Transverse colon (tissue), 4 donors: ENCODE measurements at regions not wholly inside any gene's neighbourhood (a gene's known extent, or its start where the extent isn't known, plus 50 kb on each side); places are given as distances from the start of the nearest gene placed in this dataset.

Source experiments
- DNase-seq: peaks from one replicate; pipeline ENCODE4 v3.0.0-alpha.2; 2019
- H3K27ac ChIP-seq, 4 donors: fragments of 200-600 bp; sonication (generic); 2 replicates each; pipeline ENCODE4 v1.5.1; 2016 to 2018; ENCODE audit warnings: inconsistent platforms in 4 of 4
- H3K27me3 ChIP-seq: fragments of 200-600 bp; sonication (generic); 2 replicates; pipeline ENCODE4 v1.5.1; 2017; ENCODE audit warnings: inconsistent platforms
- H3K36me3 ChIP-seq, 4 donors: fragments of 200-600 bp; sonication (generic); 2 replicates each; pipeline ENCODE4 v1.5.1; 2017 to 2019; ENCODE audit warnings: inconsistent platforms in 4 of 4
- H3K4me1 ChIP-seq, 4 donors: fragments of 200-600 bp; sonication (generic); 2 replicates each; pipeline ENCODE4 v1.5.1; 2017 to 2020; ENCODE audit warnings: inconsistent platforms in 4 of 4
- H3K4me3 ChIP-seq, 4 donors: fragments of 200-600 bp; sonication (generic); 1 replicate in 1 of 4; 2 replicates in 3 of 4; pipeline versions ENCODE4 v1.5.1 to v1.6.1; 2017 to 2019; ENCODE audit warnings: inconsistent platforms in 4 of 4
- H3K9me3 ChIP-seq, 2 donors: fragments of 200-600 bp; sonication (generic); 2 replicates each; pipeline ENCODE4 v1.5.1; 2017 to 2019; ENCODE audit warnings: inconsistent platforms in 2 of 2
- EP300 ChIP-seq: sonication (generic); formaldehyde crosslinking; IDR thresholded peaks from one replicate; pipeline ENCODE4 v1.6.1; 2017; ENCODE audit warnings: antibody characterized with exemption, low read depth
- POLR2A ChIP-seq: fragments of 450-650 bp; IDR thresholded peaks from one replicate; pipeline ENCODE4 v1.6.1; 2016; ENCODE audit warnings: antibody characterized with exemption, mild to moderate bottlenecking, moderate library complexity
- POLR2AphosphoS5 ChIP-seq, 3 donors: sonication (generic); formaldehyde crosslinking; IDR thresholded peaks; one replicate each; pipeline ENCODE4 v1.6.1; 2016; ENCODE audit warnings: antibody characterized with exemption in 3 of 3
- WGBS, 2 donors: methylation state at CpG; one replicate each; pipeline ENCODE4 v1.1.5; 2018; ENCODE audit warnings: low coverage in 1 of 2; 5-methylcytosine and 5-hydroxymethylcytosine counted together
- in situ Hi-C, 4 donors: fragments of 200-750 bp; cut with MboI; loops; one replicate each; pipeline versions ENCODE4 v1.15.0 to v1.15.1; 2017; ENCODE audit warnings: low sequenced_read_pairs in 3 of 4, low pct_ligation_motif_present in 1 of 4, low pct_unique_long_range_greater_than_20kb in 1 of 4
- intact Hi-C: fragments of 100-400 bp; cut with DNase I; formaldehyde crosslinking; loops from one replicate; pipeline ENCODE4 v1.15.1; 2023; ENCODE audit warnings: low total_unique reads
- TF ChIP-seq, protein P1 (sequence below), 5 experiments: fragments of 200-600 bp in 3 of 5; fragments of 450-650 bp in 2 of 5; sonication (generic) in 3 of 5; IDR thresholded peaks; 1 replicate in 2 of 5; 2 replicates in 3 of 5; pipeline ENCODE4 v1.5.1; 2016 to 2017; ENCODE audit warnings: antibody characterized with exemption in 5 of 5, inconsistent platforms in 3 of 5, mild to moderate bottlenecking in 2 of 5, moderate library complexity in 1 of 5

DNA sequence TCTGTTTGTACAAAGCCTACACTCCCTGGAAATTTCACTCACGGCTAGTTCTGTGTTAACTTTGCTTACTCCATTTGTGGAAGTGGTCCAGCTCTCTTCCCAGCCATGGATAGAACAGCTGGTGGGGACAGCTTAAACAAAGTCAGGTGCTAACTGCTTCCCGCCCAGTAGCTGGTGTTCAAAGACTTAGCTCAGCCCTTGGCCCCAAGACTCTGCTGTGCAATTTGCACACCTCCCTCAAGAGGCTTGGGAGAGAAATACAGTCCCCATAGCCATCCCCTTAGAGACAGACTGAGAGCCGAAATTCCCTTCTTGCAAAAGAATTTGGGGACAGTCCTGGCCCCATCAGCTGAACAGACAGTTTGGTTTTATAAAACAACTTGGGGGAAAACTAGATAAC is 73.8 kb upstream of the RAI14 start:
- WGBS, 2 donors, result 52 to 73% methylated on average over 2 to 3 of the region's 3 CpGs
- in situ Hi-C loops, result no loop called here
- peaks cover 0 to under 1% (median 0%) of the 10 kb centered on the region in 4 donors for H3K4me1 ChIP-seq
- DNase-seq, result no peak
- no peaks in the 10 kb centered on the region for H3K9me3 ChIP-seq
- H3K27me3 ChIP-seq, result no peaks in the 10 kb centered on the region
- intact Hi-C loops, result no loop called here
- no peaks in the 10 kb centered on the region for H3K36me3 ChIP-seq
- TF ChIP-seq EP300, result no peak
- no peak for TF ChIP-seq POLR2AphosphoS5 (IDR thresholded peaks at IDR 0.05)
- TF ChIP-seq POLR2A, result no peak
- TF ChIP-seq, protein P1, sequence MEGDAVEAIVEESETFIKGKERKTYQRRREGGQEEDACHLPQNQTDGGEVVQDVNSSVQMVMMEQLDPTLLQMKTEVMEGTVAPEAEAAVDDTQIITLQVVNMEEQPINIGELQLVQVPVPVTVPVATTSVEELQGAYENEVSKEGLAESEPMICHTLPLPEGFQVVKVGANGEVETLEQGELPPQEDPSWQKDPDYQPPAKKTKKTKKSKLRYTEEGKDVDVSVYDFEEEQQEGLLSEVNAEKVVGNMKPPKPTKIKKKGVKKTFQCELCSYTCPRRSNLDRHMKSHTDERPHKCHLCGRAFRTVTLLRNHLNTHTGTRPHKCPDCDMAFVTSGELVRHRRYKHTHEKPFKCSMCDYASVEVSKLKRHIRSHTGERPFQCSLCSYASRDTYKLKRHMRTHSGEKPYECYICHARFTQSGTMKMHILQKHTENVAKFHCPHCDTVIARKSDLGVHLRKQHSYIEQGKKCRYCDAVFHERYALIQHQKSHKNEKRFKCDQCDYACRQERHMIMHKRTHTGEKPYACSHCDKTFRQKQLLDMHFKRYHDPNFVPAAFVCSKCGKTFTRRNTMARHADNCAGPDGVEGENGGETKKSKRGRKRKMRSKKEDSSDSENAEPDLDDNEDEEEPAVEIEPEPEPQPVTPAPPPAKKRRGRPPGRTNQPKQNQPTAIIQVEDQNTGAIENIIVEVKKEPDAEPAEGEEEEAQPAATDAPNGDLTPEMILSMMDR (IDR thresholded peaks at IDR 0.05), result no peak
- H3K27ac ChIP-seq, result no peak overlapping the region
- no peak overlapping the region for H3K4me3 ChIP-seq

GRCh38 chr5:34583167-34583566 is 73.0 kb upstream of the RAI14 start:
- no peak for DNase-seq
- H3K27ac ChIP-seq, result no peak overlapping the region
- TF ChIP-seq EP300 (no peak), POLR2AphosphoS5 (IDR thresholded peaks at IDR 0.05) (no peak), POLR2A (no peak)
- TF ChIP-seq, protein P1 (IDR thresholded peaks at IDR 0.05), result no peak

DNA sequence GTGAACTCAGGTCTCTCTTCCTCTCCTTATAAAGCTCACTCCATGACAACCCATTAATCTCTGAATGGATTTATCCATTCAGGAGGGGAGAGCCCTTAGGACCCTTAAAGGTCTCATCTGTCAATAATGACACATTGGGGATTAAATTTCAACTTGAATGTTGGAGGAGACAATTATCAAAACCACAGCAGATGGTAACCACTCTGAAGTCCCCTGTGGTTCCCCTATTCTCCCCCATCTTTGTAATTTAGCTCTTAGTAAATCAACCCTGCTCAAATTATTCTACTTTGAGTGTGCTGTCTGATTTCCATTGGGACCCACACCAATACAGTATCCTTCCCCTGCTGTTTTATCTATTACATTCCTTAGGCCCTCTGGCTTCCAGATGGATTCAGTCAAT is 72.0 kb upstream of the RAI14 start:
- Histone ChIP-seq H3K9me3 (no peaks in the 10 kb centered on the region), H3K27ac (no peak overlapping the region), H3K36me3 (no peaks in the 10 kb centered on the region), H3K4me3 (no peak overlapping the region), H3K27me3 (no peaks in the 10 kb centered on the region), H3K4me1 (no peaks in the 10 kb centered on the region)
- TF ChIP-seq EP300 (no peak), POLR2AphosphoS5 (IDR thresholded peaks at IDR 0.05) (no peak), POLR2A (no peak)
- TF ChIP-seq, protein P1 (IDR thresholded peaks at IDR 0.05), result no peak
- DNase-seq, result no peak
- in situ Hi-C loops (no loop called here), intact Hi-C loops (no loop called here)

More at GRCh38 chr5:34583167-34583566, 73.0 kb upstream of the RAI14 start:
- H3K4me1 ChIP-seq, result no peaks in the 10 kb centered on the region
- H3K36me3 ChIP-seq, result no peaks in the 10 kb centered on the region
- in situ Hi-C loops (no loop called here), intact Hi-C loops (no loop called here)
- H3K4me3 ChIP-seq, result no peak overlapping the region
- no peaks in the 10 kb centered on the region for H3K9me3 ChIP-seq
- H3K27me3 ChIP-seq, result no peaks in the 10 kb centered on the region

DNA sequence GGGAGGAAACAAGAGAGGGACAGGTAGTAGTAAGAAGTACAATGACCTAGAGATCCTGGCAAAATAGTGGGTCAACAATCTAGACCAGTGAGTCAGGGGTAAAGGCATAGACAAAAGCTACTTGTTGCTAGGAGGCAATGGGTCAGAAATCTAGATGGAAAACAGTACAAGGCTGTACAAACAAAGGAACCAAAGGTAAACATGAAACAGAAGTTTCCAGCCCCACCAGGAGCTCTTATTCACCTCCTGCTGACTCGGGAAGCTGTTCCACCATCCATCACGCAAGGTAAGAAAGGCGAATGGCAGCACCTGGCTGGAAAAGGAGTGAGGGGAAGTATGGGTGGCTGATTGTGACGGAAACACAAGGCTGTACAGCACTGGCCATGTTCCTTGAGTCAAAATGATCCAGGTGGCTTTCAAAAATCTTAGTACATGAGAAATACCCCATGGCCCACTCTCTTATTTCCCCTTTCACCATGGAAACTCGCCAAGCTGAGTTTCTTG is 70.5 kb upstream of the RAI14 start:
- in situ Hi-C loops, result no loop called here

More for the DNA sequence above, 70.5 kb upstream of the RAI14 start:
- DNase-seq, result no peak
- no peak overlapping the region for H3K27ac ChIP-seq
- no peaks in the 10 kb centered on the region for H3K9me3 ChIP-seq
- WGBS, 2 donors, result 72% methylated on average over 5 of the region's 5 CpGs; no CpG with 5 or more reads in 1 of the 2 donors
- H3K4me1 ChIP-seq, result no peaks in the 10 kb centered on the region
- H3K27me3 ChIP-seq, result no peaks in the 10 kb centered on the region
- intact Hi-C loops, result no loop called here
- no peak overlapping the region for H3K4me3 ChIP-seq
- no peak for TF ChIP-seq EP300
- TF ChIP-seq, protein P1 (IDR thresholded peaks at IDR 0.05), result no peak
- no peak for TF ChIP-seq POLR2AphosphoS5 (IDR thresholded peaks at IDR 0.05)
- no peak for TF ChIP-seq POLR2A
- no peaks in the 10 kb centered on the region for H3K36me3 ChIP-seq
